ENCODE measurements at regions not wholly inside any gene's neighbourhood (a gene's known extent, or its start where the extent isn't known, plus 50 kb on each side); places are given as distances from the start of the nearest gene placed in this dataset.

- no peaks in the 10 kb centered on the region for H3K4me1 ChIP-seq (ENCODE audit: control insufficient read depth, insufficient read depth, low read depth, low read length)
- no peak overlapping the region for H3K23ac ChIP-seq (ENCODE audit: low read length in 2 of 2)
- no peaks in the 10 kb centered on the region for H3K79me1 ChIP-seq (replicated peaks; ENCODE audit: low read length, poor library complexity, severe bottlenecking)
- no peak overlapping the region for H2BK5ac ChIP-seq (ENCODE audit: low read depth, low read length, poor library complexity, severe bottlenecking)
- no peak overlapping the region for H3K27ac ChIP-seq (ENCODE audit: low read length, poor library complexity, severe bottlenecking)
- H2AFZ ChIP-seq (ENCODE audit: low read depth, low read length), result no peak overlapping the region
- 62% methylated on average over 8 of the region's 8 CpGs for WGBS
- H3K9ac ChIP-seq (ENCODE audit: low read length), result no peak overlapping the region
- peaks cover 0 to 77% of the 10 kb centered on the region in 2 experiments for H3K27me3 ChIP-seq (ENCODE audit: control insufficient read depth in 1 of 2, insufficient read depth in 1 of 2, low read length in 2 of 2)
- no peak overlapping the region for H3K4ac ChIP-seq (ENCODE audit: low read depth in 1 of 2, low read length in 2 of 2)
- H3K4me3 ChIP-seq (ENCODE audit: insufficient read depth in 1 of 2, low read depth in 1 of 2, low read length in 2 of 2), result no peak overlapping the region
- H2BK15ac ChIP-seq (ENCODE audit: low read depth, poor library complexity, severe bottlenecking), result no peak overlapping the region
- no peak overlapping the region for H4K91ac ChIP-seq (ENCODE audit: low read length)
- no peak overlapping the region for H3K14ac ChIP-seq (ENCODE audit: low read length in 2 of 2)
- no peaks in the 10 kb centered on the region for H3K36me3 ChIP-seq (ENCODE audit: control insufficient read depth in 1 of 2, insufficient read depth in 2 of 2, low read depth in 1 of 2, low read length in 2 of 2)
- H2BK12ac ChIP-seq (ENCODE audit: low read length in 2 of 2), result no peak overlapping the region
- H3K9me3 ChIP-seq (ENCODE audit: control insufficient read depth, low read length), result no peaks in the 10 kb centered on the region
- H2BK120ac ChIP-seq (ENCODE audit: low read depth, low read length), result no peak overlapping the region
- H3K4me2 ChIP-seq (ENCODE audit: low read length, poor library complexity, severe bottlenecking), result no peak overlapping the region
- no peak overlapping the region for H3K18ac ChIP-seq (ENCODE audit: low read depth in 1 of 2, low read length in 2 of 2)
- H4K8ac ChIP-seq (ENCODE audit: low read length), result no peak overlapping the region
- no peak for DNase-seq
- no peak overlapping the region for H2AK5ac ChIP-seq (ENCODE audit: low read length, severe bottlenecking)
These were observed 222.7 kb downstream of the ANKRD60 start for GRCh38 chr20:58005581-58006345.

GRCh38 chr20:58004900-58005299 is 223.6 kb downstream of the ANKRD60 start:
- H4K8ac ChIP-seq (ENCODE audit: low read length), result no peak overlapping the region

GRCh38 chr20:58004146-58004545 is 224.3 kb downstream of the ANKRD60 start:
- H3K4me3 ChIP-seq (ENCODE audit: insufficient read depth in 1 of 2, low read depth in 1 of 2, low read length in 2 of 2), result no peak overlapping the region
- no peaks in the 10 kb centered on the region for H3K4me1 ChIP-seq (ENCODE audit: control insufficient read depth, insufficient read depth, low read depth, low read length)
- peaks cover 0 to 71% of the 10 kb centered on the region in 2 experiments for H3K27me3 ChIP-seq (ENCODE audit: control insufficient read depth in 1 of 2, insufficient read depth in 1 of 2, low read length in 2 of 2)
- no peak overlapping the region for H3K27ac ChIP-seq (ENCODE audit: low read length, poor library complexity, severe bottlenecking)
- H3K23ac ChIP-seq (ENCODE audit: low read length in 2 of 2), result no peak overlapping the region
- H3K36me3 ChIP-seq (ENCODE audit: control insufficient read depth in 1 of 2, insufficient read depth in 2 of 2, low read depth in 1 of 2, low read length in 2 of 2), result no peaks in the 10 kb centered on the region
- 76% methylated on average over 7 of the region's 7 CpGs for WGBS
- H2BK12ac ChIP-seq (ENCODE audit: low read length in 2 of 2), result no peak overlapping the region
- no peak overlapping the region for H3K4me2 ChIP-seq (ENCODE audit: low read length, poor library complexity, severe bottlenecking)
- H2BK5ac ChIP-seq (ENCODE audit: low read depth, low read length, poor library complexity, severe bottlenecking), result no peak overlapping the region
- H3K9me3 ChIP-seq (ENCODE audit: control insufficient read depth, low read length), result no peaks in the 10 kb centered on the region
- H2BK15ac ChIP-seq (ENCODE audit: low read depth, poor library complexity, severe bottlenecking), result no peak overlapping the region
- no peak overlapping the region for H2AK5ac ChIP-seq (ENCODE audit: low read length, severe bottlenecking)
- no peak overlapping the region for H4K8ac ChIP-seq (ENCODE audit: low read length)
- H3K79me1 ChIP-seq (replicated peaks; ENCODE audit: low read length, poor library complexity, severe bottlenecking), result no peaks in the 10 kb centered on the region
- no peak overlapping the region for H2AFZ ChIP-seq (ENCODE audit: low read depth, low read length)
- no peak overlapping the region for H4K91ac ChIP-seq (ENCODE audit: low read length)
- DNase-seq, result no peak
- no peak overlapping the region for H3K4ac ChIP-seq (ENCODE audit: low read depth in 1 of 2, low read length in 2 of 2)
- no peak overlapping the region for H3K14ac ChIP-seq (ENCODE audit: low read length in 2 of 2)
- no peak overlapping the region for H3K18ac ChIP-seq (ENCODE audit: low read depth in 1 of 2, low read length in 2 of 2)
- H2BK120ac ChIP-seq (ENCODE audit: low read depth, low read length), result no peak overlapping the region
- H3K9ac ChIP-seq (ENCODE audit: low read length), result no peak overlapping the region

More at GRCh38 chr20:58004900-58005299, 223.6 kb downstream of the ANKRD60 start:
- Histone ChIP-seq H3K4ac (ENCODE audit: low read depth in 1 of 2, low read length in 2 of 2) (no peak overlapping the region), H3K27ac (ENCODE audit: low read length, poor library complexity, severe bottlenecking) (no peak overlapping the region), H2BK12ac (ENCODE audit: low read length in 2 of 2) (no peak overlapping the region), H3K4me2 (ENCODE audit: low read length, poor library complexity, severe bottlenecking) (no peak overlapping the region), H3K4me3 (ENCODE audit: insufficient read depth in 1 of 2, low read depth in 1 of 2, low read length in 2 of 2) (no peak overlapping the region), H3K4me1 (ENCODE audit: control insufficient read depth, insufficient read depth, low read depth, low read length) (no peaks in the 10 kb centered on the region), H3K14ac (ENCODE audit: low read length in 2 of 2) (no peak overlapping the region), H3K23ac (ENCODE audit: low read length in 2 of 2) (no peak overlapping the region), H3K27me3 (ENCODE audit: control insufficient read depth in 1 of 2, insufficient read depth in 1 of 2, low read length in 2 of 2) (peaks cover 0 to 71% of the 10 kb centered on the region in 2 experiments), H3K18ac (ENCODE audit: low read depth in 1 of 2, low read length in 2 of 2) (no peak overlapping the region), H3K36me3 (ENCODE audit: control insufficient read depth in 1 of 2, insufficient read depth in 2 of 2, low read depth in 1 of 2, low read length in 2 of 2) (no peaks in the 10 kb centered on the region), H4K91ac (ENCODE audit: low read length) (no peak overlapping the region), H3K9ac (ENCODE audit: low read length) (no peak overlapping the region), H2BK15ac (ENCODE audit: low read depth, poor library complexity, severe bottlenecking) (no peak overlapping the region), H2BK5ac (ENCODE audit: low read depth, low read length, poor library complexity, severe bottlenecking) (no peak overlapping the region), H2AK5ac (ENCODE audit: low read length, severe bottlenecking) (no peak overlapping the region), H3K79me1 (replicated peaks; ENCODE audit: low read length, poor library complexity, severe bottlenecking) (no peaks in the 10 kb centered on the region), H2BK120ac (ENCODE audit: low read depth, low read length) (no peak overlapping the region), H3K9me3 (ENCODE audit: control insufficient read depth, low read length) (no peaks in the 10 kb centered on the region), H2AFZ (ENCODE audit: low read depth, low read length) (no peak overlapping the region)
- no peak for DNase-seq
- WGBS, result 66% methylated on average over 3 of the region's 4 CpGs

GRCh38 chr20:58003525-58003924 is 224.9 kb downstream of the ANKRD60 start:
- peaks cover 0 to 71% of the 10 kb centered on the region in 2 experiments for H3K27me3 ChIP-seq (ENCODE audit: control insufficient read depth in 1 of 2, insufficient read depth in 1 of 2, low read length in 2 of 2)

More at GRCh38 chr20:58003525-58003924, 224.9 kb downstream of the ANKRD60 start:
- H2BK15ac ChIP-seq (ENCODE audit: low read depth, poor library complexity, severe bottlenecking), result no peak overlapping the region
- no peak overlapping the region for H2AK5ac ChIP-seq (ENCODE audit: low read length, severe bottlenecking)
- no peak overlapping the region for H2AFZ ChIP-seq (ENCODE audit: low read depth, low read length)
- H3K79me1 ChIP-seq (replicated peaks; ENCODE audit: low read length, poor library complexity, severe bottlenecking), result no peaks in the 10 kb centered on the region
- H3K27ac ChIP-seq (ENCODE audit: low read length, poor library complexity, severe bottlenecking), result no peak overlapping the region
- H3K18ac ChIP-seq (ENCODE audit: low read depth in 1 of 2, low read length in 2 of 2), result no peak overlapping the region
- no peak overlapping the region for H3K4ac ChIP-seq (ENCODE audit: low read depth in 1 of 2, low read length in 2 of 2)
- H2BK120ac ChIP-seq (ENCODE audit: low read depth, low read length), result no peak overlapping the region
- H2BK12ac ChIP-seq (ENCODE audit: low read length in 2 of 2), result no peak overlapping the region
- no peak overlapping the region for H3K14ac ChIP-seq (ENCODE audit: low read length in 2 of 2)
- no peaks in the 10 kb centered on the region for H3K4me1 ChIP-seq (ENCODE audit: control insufficient read depth, insufficient read depth, low read depth, low read length)
- no peaks in the 10 kb centered on the region for H3K36me3 ChIP-seq (ENCODE audit: control insufficient read depth in 1 of 2, insufficient read depth in 2 of 2, low read depth in 1 of 2, low read length in 2 of 2)
- H2BK5ac ChIP-seq (ENCODE audit: low read depth, low read length, poor library complexity, severe bottlenecking), result no peak overlapping the region
- no peak overlapping the region for H3K23ac ChIP-seq (ENCODE audit: low read length in 2 of 2)
- no peak overlapping the region for H3K9ac ChIP-seq (ENCODE audit: low read length)
- DNase-seq, result no peak
- no peak overlapping the region for H4K8ac ChIP-seq (ENCODE audit: low read length)
- no peak overlapping the region for H3K4me2 ChIP-seq (ENCODE audit: low read length, poor library complexity, severe bottlenecking)
- H3K9me3 ChIP-seq (ENCODE audit: control insufficient read depth, low read length), result no peaks in the 10 kb centered on the region
- 70% methylated on average over 6 of the region's 6 CpGs for WGBS
- H4K91ac ChIP-seq (ENCODE audit: low read length), result no peak overlapping the region
- H3K4me3 ChIP-seq (ENCODE audit: insufficient read depth in 1 of 2, low read depth in 1 of 2, low read length in 2 of 2), result peak overlapping the region in 1 of 2 experiments; percentile 31
